Stimulated activated CD4-positive, alpha-beta T cell treated with anti-CD3 and anti-CD28 coated beads, Interleukin-1b, Interleukin-23, amount 100 ng/mL, for 4 hours (primary cell): ENCODE measurements at regions not wholly inside any gene's neighbourhood (a gene's known extent, or its start where the extent isn't known, plus 50 kb on each side); places are given as distances from the start of the nearest gene placed in this dataset.

Experiments used
- DNase-seq, 2 donors: peaks; one replicate each; pipeline ENCODE4 v3.0.0-alpha.2; 2020; ENCODE audit warnings: low read depth in 2 of 2

- no peak for DNase-seq
Measured at GRCh38 chr2:203789618-203790017, 78.0 kb upstream of the CTLA4 start.

- DNase-seq = no peak
Measured at GRCh38 chr2:203790134-203790852, 77.3 kb upstream of the CTLA4 start.

GRCh38 chr2:203796248-203797010, 71.1 kb upstream of the CTLA4 start:
- DNase-seq = no peak

DNA sequence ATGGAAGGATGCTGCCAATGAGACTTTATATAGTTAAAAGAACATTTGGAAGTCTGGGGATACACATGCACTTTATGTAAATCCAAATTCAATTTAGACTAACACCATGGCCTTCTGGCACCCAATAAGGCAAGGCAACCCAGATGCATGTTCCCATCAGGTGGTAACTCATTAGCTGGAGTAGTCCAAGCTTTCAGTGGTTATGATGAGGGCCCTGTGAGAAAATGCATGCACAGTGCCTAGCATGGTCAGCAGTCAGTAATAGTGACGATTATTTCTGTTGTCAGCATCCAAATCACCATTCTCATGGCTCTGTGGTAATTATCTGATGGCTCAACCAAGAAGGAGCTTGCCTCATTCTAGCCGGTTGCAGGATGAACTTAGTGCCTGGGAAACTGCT, 70.3 kb upstream of the CTLA4 start:
- DNase-seq = no peak

DNA sequence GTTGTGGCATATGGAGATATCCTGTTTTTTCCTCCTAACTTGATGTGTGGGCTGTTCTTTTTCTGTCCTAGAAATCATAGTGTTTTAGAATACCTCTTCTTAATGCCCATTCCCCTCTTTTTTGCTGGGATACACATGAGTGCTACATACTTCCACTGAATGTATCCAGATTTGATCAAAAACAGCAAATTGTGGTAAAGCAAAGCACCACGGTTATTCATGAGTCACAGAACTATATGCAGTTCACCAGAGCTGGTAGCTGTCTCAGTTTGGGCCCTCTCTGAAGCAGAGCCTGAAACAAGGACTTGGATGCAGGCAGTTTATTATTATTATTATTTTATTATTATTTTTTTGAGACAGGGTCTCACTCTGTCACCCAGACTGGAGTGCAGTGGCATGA, 69.9 kb upstream of the CTLA4 start:
- no peak for DNase-seq

DNA sequence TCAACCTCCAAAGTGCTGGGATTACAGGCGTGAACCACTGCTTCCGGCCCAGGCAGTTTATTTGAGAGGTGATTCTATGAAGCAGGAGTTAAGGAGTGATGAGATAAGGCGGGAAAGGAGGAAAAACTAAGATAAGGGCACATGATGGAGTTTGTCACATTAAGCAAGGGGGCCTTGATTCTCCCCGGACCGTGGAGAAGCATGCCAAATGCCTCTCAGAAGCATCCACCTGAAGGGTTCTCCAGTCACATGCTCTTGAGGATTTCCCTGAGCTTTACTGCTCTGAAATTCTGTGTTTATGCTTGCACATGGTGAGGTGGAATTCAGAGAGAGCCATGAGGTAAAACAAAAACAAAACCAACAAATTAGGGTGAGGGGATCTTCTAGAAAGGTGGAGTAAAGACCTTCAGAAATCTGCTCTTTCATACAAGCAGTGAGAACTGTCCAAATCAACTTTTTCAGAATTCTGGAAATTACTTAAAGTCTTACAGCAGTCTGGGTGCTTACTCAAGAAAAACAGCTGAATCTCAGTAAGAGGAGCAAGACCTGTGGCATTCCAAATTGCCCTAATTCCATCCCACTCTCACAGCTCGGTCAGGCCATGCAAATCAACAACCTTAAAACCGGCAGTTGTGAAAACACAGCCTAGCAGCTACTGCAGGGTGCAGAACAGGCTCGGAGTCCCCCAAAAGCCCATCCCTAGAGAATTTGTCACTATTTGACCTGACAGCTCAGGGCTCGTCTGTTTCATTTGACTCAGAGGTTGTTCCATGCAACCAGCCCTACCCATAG, 69.1 kb upstream of the CTLA4 start:
- no peak for DNase-seq

DNA sequence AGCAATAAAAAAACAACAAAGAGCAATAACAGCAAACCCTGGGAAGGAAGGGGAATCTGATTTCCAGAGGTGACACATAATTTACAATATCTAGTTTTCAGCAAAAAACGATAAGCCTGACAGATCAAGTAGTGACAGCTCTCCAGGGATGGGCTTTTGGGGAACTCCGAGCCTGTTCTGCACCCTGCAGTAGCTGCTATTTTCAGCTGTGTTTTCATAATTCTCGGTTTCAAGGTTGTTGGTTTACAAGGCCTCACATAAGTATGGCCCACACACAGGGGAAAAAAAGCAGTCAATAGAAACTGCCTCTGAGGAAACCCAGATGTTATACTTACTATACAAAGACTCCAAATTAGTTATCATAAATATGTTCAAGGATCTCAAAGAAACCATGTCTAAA, 67.7 kb upstream of the CTLA4 start:
- DNase-seq = no peak

- no peak for DNase-seq
Measured at GRCh38 chr2:203800783-203801182, 66.8 kb upstream of the CTLA4 start.

- DNase-seq = peak in 1 of 2 donors; percentile 19
Measured at GRCh38 chr2:203802342-203803052, 65.1 kb upstream of the CTLA4 start.

- DNase-seq = no peak
Measured at GRCh38 chr2:203803053-203803429, 64.5 kb upstream of the CTLA4 start.

DNA sequence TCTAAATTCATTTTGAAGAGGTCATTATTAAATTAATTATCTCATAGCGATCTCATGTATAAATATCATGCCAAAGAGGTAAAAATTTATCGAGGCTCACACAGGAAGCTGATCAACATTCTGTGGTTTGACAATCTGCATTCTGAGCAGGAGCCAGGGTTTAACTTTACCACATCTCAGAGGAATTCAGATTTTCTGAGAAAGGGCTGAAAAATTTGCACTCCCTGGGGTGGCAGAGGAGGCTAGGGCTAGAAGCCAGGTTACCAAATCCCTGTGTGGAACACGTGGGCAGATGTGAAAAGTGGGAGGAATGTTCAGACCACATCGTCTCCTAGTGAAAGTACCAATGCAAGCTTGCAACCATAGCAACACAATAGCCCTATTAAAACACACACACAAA, 63.5 kb upstream of the CTLA4 start:
- DNase-seq = no peak

DNA sequence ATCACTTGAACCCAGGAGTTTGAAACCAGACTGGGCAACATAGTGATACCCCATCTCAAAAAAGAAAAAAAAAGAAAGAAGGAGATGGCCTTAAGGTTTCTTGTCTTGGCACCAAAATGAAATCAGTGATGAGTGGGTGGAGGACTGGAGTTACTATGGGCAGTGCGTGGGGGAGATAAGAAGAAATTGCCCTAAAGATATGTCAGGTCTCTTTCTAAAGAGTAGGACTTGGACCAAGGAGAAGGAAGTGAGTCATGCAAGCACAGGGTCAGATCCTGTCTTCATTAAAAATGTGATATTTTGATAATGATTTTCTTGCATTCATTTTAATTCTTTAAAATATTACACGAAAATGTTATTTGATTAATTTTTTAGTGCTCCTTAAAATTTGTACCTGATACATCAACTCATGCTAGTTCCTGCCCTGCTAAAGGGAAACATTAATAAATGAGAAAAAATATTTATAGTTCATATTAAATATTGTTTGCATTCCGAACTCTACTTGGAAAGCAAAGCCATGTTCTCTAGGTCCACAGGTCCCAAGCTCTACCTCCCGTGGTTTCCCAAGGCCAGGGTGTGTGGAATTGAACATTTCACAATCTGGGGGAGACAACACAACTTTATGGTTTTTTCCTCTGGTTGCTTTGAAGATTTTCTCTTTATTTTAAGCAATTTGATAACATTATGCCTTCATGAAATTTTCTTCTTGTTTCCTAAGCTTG, 62.6 kb upstream of the CTLA4 start:
- DNase-seq = no peak

DNA sequence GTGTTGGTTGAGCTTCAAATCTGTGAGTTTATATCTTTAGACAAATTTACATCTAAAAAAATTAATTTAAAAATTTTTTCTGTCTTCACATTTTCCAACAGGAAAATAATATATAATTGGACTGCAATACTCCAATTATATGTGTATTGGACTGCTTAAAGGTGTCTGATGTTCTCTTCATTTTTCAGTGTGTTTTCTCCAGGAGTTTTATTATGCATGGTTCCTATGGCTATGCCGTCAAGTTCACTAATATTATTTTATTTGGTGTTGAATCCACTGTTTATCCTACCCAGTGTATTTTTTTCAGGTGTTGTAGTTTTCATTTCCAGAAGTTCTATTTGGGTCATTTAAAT, 62.1 kb upstream of the CTLA4 start:
- no peak for DNase-seq

DNA sequence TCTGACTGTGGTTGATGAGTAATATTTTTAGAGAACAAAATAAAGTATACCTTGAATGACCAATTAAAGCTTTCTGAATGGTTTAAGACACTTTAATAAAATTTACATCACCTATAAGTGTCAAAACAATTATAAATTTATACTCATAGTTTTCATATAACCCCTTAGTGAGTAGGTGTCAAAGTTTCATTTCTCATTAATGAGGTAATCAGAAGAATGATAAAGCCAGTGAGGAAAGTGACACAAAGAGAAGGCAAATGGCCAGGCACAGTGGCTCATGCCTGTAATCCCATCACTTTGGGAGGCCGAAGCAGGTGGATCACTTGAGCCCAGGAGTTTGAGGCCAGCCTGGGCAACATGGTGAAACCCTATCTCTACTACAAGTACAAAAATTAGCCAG, 60.8 kb upstream of the CTLA4 start:
- DNase-seq = no peak

- DNase-seq = no peak
Measured at GRCh38 chr2:203808046-203808750, 59.4 kb upstream of the CTLA4 start.

DNA sequence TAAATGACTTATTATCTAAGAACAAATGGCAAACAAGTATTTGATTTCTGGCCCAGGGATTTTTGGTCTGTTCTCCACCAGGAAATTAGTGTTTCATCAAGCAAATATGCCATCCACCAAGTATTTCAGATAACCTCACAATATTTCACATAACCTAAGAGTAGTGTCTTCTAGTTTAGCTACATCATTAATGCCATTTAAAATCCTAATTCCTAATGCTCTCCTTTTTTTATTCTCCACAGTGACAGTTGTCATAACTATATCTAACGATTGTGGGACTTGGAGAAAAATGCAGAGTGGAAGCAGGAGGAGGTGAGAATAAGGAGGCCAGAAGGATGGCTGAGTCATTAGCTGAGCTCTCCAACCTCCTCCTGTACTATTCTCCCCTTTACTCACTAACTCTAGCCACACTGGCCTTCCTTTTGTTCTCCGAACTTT, 58.5 kb upstream of the CTLA4 start:
- no peak for DNase-seq

GRCh38 chr2:203809991-203810510, 57.5 kb upstream of the CTLA4 start:
- no peak for DNase-seq

DNA sequence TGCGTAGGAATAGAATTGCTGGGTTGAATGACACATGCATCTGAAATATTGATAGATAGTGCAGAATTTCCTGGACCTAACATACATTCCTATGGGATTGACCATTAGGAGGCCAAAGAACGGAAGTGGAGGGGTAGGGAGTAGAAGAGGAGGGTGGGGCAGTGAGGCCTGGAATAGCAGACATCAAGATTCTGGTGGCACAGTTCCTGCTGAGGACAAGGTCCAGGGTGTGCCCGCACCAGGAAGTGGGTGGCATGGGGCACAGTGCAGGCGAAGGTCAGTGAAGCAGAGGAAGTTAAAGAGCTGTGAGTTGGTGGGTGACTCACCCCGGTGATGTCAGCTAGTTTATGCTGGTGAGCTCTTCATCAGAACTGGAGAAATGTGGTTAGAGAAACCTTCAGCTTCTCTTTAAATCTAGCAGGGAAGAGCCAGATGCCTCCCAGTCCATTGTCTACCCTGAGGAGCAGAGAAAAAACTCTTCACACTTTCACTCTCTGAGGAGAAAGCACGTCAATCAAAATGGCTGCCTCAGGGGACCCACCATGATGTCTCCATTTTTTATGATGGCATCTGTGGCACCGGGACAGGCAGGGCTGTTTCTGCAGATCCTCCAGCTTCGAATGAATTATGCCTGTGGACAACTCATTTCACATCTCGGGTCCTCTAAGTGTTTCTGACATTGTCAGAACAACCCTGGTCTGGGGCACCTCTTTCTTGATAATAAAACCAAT, 55.9 kb upstream of the CTLA4 start:
- peak; percentile 49 to 56 for DNase-seq

- DNase-seq = no peak
Measured at GRCh38 chr2:203812294-203813221, 55.0 kb upstream of the CTLA4 start.
